Kidney (tissue), 13 donors: ENCODE measurements at regions not wholly inside any gene's neighbourhood (a gene's known extent, or its start where the extent isn't known, plus 50 kb on each side); places are given as distances from the start of the nearest gene placed in this dataset.

ENCODE experiments used
- DNase-seq, 5 donors: peaks; one replicate each; pipeline ENCODE4 v3.0.0-alpha.2; 2013 to 2020
- FAIRE-seq: peaks from 2 replicates; lab custom pipeline; 2012; peaks lifted over from hg19 to GRCh38; lab: Jason Lieb, UNC
- H3K27ac ChIP-seq, 2 donors: one replicate each; pipeline ENCODE4 v1.7.0; 2013; ENCODE audit warnings: low read depth in 2 of 2, low read length in 2 of 2, inconsistent platforms in 1 of 2
- H3K27me3 ChIP-seq: one replicate; pipeline ENCODE4 v1.7.1; 2013; ENCODE audit warnings: low read length, inconsistent platforms; ENCODE audit not compliant: control insufficient read depth, insufficient read depth
- H3K36me3 ChIP-seq, 3 donors: one replicate each; pipeline versions ENCODE4 v1.7.0 to v1.7.1; 2013; ENCODE audit warnings: low read length in 3 of 3, control low read depth in 1 of 3, inconsistent platforms in 1 of 3; ENCODE audit not compliant: insufficient read depth in 3 of 3, control insufficient read depth in 2 of 3
- H3K4me1 ChIP-seq, 3 donors: one replicate each; pipeline versions ENCODE4 v1.7.0 to v1.7.1; 2013; ENCODE audit warnings: low read length in 3 of 3, inconsistent platforms in 1 of 3, low read depth in 1 of 3; ENCODE audit not compliant: control insufficient read depth in 2 of 3, insufficient read depth in 2 of 3
- H3K4me3 ChIP-seq, 3 donors: one replicate each; pipeline versions ENCODE4 v1.7.0 to v1.8.1; 2013; ENCODE audit warnings: low read length in 3 of 3, control low read depth in 1 of 3, inconsistent platforms in 1 of 3
- H3K9ac ChIP-seq, 3 donors: one replicate each; pipeline versions ENCODE4 v1.7.0 to v1.7.1; 2013; ENCODE audit warnings: low read length in 3 of 3, control low read depth in 1 of 3, inconsistent platforms in 1 of 3
- H3K9me3 ChIP-seq, 3 donors: one replicate each; pipeline versions ENCODE4 v1.7.0 to v1.7.1; 2013; ENCODE audit warnings: low read length in 3 of 3, control low read depth in 1 of 3, inconsistent platforms in 1 of 3; ENCODE audit not compliant: control insufficient read depth in 2 of 3, insufficient read depth in 1 of 3
- CTCF ChIP-seq: IDR thresholded peaks from 3 replicates; pipeline ENCODE4 v1.5.1; 2012; ENCODE audit warnings: mild to moderate bottlenecking, moderate library complexity, borderline replicate concordance; ENCODE audit not compliant: insufficient read depth; ENCODE audit errors: extremely low read depth
- intact Hi-C: fragments of 100-400 bp; cut with DNase I; formaldehyde crosslinking; loops from one replicate; pipeline ENCODE4 v1.11.1; 2022
- donor health status: control.
- donor health status: control.
- donor health status: control.
- donor health status: control.
- donor health status: control.
- donor health status: DM: yes; HTN: yes; CAD: no.
- donor health status: Normal renal cell carcinoma (clear cell type).

GRCh38 chrX:22912616-22913015, 87.1 kb upstream of the DDX53 start:
- no peak for TF ChIP-seq CTCF
- Histone ChIP-seq H3K4me1 (no peaks in the 10 kb centered on the region), H3K36me3 (no peaks in the 10 kb centered on the region), H3K4me3 (no peak overlapping the region), H3K9ac (no peak overlapping the region), H3K27ac (no peak overlapping the region), H3K9me3 (no peaks in the 10 kb centered on the region), H3K27me3 (no peaks in the 10 kb centered on the region)
- intact Hi-C loops, result no loop called here
- DNase-seq, result no peak
- no peak for FAIRE-seq

GRCh38 chrX:22922961-22923360, 76.8 kb upstream of the DDX53 start:
- Histone ChIP-seq H3K9me3 (no peaks in the 10 kb centered on the region), H3K4me3 (no peak overlapping the region), H3K27me3 (no peaks in the 10 kb centered on the region), H3K4me1 (no peaks in the 10 kb centered on the region), H3K36me3 (no peaks in the 10 kb centered on the region), H3K9ac (no peak overlapping the region), H3K27ac (no peak overlapping the region)
- intact Hi-C loops, result no loop called here
- DNase-seq (no peak), FAIRE-seq (no peak)
- no peak for TF ChIP-seq CTCF

- Histone ChIP-seq H3K27ac (no peak overlapping the region), H3K36me3 (no peaks in the 10 kb centered on the region), H3K27me3 (no peaks in the 10 kb centered on the region), H3K9ac (no peak overlapping the region), H3K4me3 (no peak overlapping the region), H3K4me1 (no peaks in the 10 kb centered on the region), H3K9me3 (no peaks in the 10 kb centered on the region)
- intact Hi-C loops, result no loop called here
- DNase-seq, result no peak
- no peak for TF ChIP-seq CTCF
- peak; percentile 61 for FAIRE-seq
Measured at GRCh38 chrX:22934640-22935039, 65.1 kb upstream of the DDX53 start.

GRCh38 chrX:22944945-22945344, 54.8 kb upstream of the DDX53 start:
- H3K4me3 ChIP-seq, result no peak overlapping the region
- DNase-seq (no peak), FAIRE-seq (peak; percentile 76)
- H3K9ac ChIP-seq, result no peak overlapping the region
- TF ChIP-seq CTCF, result no peak
- intact Hi-C loops, result no loop called here
- no peak overlapping the region for H3K27ac ChIP-seq
- no peaks in the 10 kb centered on the region for H3K36me3 ChIP-seq
- no peaks in the 10 kb centered on the region for H3K27me3 ChIP-seq
- no peaks in the 10 kb centered on the region for H3K9me3 ChIP-seq
- H3K4me1 ChIP-seq, result no peaks in the 10 kb centered on the region
